ENCODE measurements at regions not wholly inside any gene's neighbourhood (a gene's known extent, or its start where the extent isn't known, plus 50 kb on each side); places are given as distances from the start of the nearest gene placed in this dataset.
"Not testable (repeated sequence)": the region's sequence is repeated elsewhere in the genome, so short reads cannot be mapped to it uniquely, and the experiment has no call there.

GRCh38 chr2:140178234-140178633 lies 1398.0 kb upstream of the NXPH2 start:
- DNase-seq, result no peak

- DNase-seq, result no peak
These were observed 1396.9 kb upstream of the NXPH2 start for GRCh38 chr2:140177086-140177485.

DNA sequence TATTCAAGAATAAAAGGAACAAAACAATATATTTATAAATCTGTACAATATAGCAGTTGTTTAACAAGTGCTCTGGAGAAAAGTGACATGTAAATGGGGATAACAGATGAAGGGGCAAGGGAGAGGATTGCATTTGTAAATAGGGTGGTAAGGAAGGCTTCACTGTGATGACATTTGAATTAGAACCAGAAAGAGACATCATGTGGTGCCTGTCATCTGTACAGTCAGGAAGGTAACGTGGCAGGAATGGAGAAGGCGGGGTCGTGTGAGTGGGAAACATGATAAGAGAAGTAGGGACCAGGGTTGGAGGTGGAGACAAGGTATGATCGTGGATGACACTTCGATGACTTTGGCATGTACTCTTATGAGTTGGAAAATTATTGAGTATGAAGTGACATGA lies 1393.6 kb upstream of the NXPH2 start:
- no peak for DNase-seq

GRCh38 chr2:140164449-140164848 lies 1384.3 kb upstream of the NXPH2 start:
- no peak for DNase-seq

GRCh38 chr2:140158259-140158658 lies 1378.1 kb upstream of the NXPH2 start:
- no peak for DNase-seq

DNA sequence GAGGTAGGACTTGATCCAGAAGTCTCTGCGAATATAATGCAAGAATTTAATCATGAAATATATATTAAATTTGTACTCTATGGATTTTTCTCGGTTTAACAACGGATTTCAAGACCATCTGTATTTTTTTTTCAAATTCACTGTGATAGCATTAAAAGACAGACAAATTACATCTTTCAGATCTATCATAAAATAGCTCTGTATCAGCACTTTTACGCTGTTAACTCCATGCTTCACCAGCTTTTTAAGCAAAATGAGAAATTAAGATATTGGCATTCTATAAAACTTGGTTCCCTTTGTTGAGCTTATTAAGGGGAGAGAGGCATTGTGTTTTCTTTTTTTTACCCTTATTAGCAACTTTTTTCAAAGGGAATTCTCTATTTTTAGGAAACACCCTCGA lies 1377.6 kb upstream of the NXPH2 start:
- DNase-seq, result no peak

GRCh38 chr2:140154706-140155105 lies 1374.5 kb upstream of the NXPH2 start:
- DNase-seq, result no peak

GRCh38 chr2:140154271-140154670 lies 1374.1 kb upstream of the NXPH2 start:
- no peak for DNase-seq

DNA sequence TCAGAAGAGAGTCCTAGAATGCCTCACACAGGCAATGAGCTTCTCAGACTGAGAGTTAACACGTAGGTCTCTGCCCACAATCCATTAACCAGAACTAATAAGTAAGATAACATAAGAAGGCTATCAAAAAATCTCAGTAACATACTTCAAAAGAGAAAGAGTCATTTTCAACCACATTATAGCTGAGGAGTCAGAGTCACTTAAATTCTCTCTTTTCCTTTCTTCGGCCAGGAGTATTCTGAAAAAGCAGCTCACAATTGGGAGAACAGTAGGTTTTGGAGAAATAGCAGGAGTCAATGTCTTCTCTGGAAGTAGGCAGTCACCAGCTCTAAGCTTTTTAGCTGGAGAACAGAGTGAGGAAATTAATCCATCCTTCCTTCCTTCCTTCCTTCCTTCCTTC lies 1364.4 kb upstream of the NXPH2 start:
- no peak for DNase-seq

DNA sequence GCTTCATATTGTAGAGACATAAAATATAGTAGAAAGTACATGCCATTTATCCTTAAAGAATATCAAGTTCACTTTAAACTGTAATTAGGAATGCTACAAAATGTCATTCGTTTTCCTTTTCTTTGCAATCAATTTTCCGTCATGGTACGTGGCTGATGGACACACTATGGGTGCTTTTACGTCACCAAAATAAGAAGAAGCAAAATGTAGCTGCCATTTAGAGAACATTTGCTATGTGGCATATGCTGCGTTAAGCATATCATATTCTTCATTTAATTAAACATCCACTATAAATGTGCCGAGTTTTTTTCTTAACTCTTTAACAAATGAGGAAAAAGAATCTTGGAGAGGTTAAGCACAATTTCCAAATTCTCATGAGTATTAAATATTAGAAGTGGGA lies 1358.5 kb upstream of the NXPH2 start:
- no peak for DNase-seq

GRCh38 chr2:140136861-140137260 lies 1356.7 kb upstream of the NXPH2 start:
- no peak for DNase-seq

DNA sequence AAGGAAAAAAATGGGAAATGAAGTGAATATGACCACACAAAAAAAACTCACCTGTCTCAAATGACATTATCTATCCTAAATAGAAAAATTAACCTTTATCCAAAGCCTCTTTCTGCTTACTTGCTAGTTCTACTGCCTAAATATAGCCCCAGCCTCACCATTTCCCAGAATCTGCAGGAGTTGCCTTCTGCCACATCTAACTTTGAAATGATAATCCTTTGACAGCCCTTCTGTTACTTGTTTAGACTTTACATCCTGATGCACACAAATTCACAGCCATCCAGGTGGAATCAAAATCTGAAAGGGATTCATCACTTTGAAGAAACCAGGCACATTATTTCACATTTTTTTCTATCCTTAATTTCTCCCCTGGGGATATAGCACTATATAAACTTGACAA lies 1356.2 kb upstream of the NXPH2 start:
- no peak for DNase-seq

DNA sequence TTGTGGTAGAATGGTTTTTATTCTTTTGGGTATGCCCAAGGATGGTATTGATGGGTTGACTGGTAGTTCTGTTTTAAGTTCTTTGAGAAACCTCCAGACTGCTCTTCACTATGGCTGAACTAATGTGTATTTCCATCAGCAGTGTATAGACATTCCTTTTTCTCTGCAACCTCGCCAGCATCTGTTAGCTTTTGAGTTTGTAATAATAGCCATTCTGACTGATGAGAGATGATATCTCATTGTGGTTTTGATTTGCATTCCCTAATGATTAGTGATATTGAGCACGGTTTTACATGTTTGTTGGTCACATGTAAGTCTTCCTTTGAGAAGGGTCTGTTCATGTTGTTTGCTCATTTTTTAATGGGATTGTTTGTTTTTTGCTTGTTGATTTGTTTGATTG lies 1348.7 kb upstream of the NXPH2 start:
- no peak for DNase-seq

- no peak for DNase-seq
These were observed 1341.8 kb upstream of the NXPH2 start for GRCh38 chr2:140122001-140122400.

DNA sequence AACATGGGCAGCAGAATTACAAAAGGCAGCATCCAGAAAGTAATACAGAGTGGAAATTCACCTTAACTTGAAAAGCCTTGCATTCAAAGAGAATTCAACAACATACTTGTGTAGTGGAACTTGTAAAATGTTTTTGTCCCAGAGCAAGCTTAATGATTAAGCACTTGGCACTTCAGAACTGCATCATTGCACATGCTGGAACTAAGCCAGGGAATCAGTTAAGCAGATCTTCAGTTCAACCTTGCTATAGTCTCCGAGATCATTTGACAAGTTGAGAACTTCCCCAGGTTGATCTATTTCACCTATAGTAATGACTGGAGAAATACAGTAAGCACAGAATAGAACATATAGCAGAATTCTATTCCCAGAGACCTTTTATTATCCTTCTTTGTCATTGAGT lies 1337.2 kb upstream of the NXPH2 start:
- DNase-seq, result no peak

DNA sequence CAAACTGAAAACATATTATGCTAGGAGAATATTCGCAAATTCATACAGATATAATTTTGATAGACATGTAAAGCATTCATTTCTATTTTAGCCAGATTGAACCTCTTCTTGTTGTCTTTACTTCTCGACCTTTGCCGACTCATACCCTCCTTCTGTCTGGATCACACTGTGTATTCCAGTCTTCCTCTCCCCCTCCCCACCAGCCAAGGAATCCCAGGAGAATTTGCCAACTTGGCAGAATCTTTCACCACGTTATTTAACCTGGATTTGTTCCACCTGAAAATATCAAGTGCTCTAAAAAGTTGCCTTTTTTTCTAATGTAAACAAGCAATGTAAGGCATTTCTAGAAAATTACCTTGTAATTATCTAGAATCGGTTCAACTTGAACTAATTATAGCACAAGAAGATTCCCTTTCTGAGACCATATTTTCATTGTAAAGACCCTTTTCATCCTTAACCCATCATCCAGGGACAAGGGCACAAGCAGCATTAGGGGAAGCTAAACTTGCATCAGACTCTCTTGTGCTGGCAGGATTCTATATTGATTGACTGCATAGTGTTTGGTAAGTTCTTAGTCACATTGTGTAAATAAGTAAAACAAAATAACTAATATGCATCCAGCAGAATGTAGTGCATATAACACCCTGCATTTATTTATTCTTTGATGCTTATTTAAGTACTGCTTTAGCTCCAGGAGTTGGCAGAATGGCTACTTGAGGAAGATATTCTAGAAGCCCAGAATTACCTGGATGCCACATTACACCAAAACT lies 1328.7 kb upstream of the NXPH2 start:
- DNase-seq, result no peak

DNA sequence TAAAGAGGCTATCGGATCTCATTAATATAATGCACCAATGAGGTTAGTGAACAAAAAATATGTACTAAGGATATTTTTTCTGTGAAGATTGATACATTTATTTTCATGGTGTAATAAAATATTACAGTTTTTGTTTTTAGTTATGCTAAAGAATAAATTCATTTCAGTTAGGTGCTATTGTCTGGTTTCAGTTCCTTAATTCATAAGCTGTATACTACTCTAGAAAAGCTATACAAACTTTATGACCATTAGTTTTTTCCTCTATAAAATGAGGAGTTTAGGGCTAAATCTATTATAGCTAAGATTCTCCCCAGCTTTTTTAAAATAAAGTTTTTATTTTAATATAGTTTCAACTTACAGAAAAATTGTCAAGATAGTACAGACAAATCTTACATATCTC lies 1311.7 kb upstream of the NXPH2 start:
- DNase-seq, result no peak

DNA sequence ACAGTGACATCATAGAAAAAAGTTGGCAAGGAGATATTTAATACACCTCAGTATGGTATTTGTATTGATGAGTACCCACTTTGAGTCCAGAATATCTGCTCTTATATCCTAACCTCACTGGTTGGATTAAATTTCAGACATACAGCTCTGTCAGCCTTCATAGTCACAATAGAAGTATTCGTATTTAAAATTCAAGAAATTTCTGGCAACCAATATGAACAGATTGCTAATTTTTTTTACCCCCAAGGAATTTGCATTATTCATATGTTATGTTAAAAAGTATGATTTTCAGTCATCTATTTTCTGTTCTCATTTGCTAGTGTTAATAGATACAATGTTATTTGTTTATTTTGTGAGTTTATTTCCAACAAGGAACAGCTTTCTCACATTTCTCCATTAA lies 1306.8 kb upstream of the NXPH2 start:
- no peak for DNase-seq

- no peak for DNase-seq
These were observed 1305.5 kb upstream of the NXPH2 start for GRCh38 chr2:140085674-140086073.

DNA sequence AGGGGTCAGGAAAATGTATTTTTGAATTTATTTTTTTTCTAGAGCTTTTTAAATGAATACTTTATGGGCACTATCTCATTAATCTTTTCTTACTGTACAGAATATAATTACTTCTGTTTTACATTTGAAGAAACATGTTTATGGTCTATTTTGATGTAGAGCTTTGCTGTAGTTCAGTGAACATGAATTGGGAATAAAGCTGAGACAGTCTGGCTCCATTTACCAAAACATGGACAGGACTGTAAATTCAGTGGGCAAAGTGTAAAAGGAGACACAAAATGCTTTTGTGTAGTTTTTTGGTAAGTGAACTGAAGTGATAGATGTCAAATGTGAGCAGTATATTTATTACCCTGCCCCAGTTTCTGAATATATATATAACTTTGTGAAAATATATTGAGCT lies 1298.8 kb upstream of the NXPH2 start:
- no peak for DNase-seq

DNA sequence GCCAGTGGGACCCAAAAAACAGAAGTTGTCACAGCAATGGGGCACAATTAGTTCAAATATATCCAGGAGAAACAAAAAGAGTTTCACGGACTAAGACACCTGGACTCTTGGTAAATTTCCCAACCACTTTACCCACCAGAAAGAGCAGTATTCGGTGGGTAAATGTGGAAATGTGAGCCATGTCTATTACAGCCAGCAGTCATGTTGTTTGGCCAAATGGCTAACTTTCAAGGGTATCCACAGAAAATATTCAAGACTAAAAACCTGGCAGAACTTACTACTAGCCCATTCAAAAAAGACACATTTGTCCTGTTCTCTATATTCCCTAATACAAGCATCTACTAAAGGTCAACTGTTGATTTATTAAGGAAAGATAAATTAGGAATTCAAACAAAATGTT lies 1296.0 kb upstream of the NXPH2 start:
- no peak for DNase-seq

DNA sequence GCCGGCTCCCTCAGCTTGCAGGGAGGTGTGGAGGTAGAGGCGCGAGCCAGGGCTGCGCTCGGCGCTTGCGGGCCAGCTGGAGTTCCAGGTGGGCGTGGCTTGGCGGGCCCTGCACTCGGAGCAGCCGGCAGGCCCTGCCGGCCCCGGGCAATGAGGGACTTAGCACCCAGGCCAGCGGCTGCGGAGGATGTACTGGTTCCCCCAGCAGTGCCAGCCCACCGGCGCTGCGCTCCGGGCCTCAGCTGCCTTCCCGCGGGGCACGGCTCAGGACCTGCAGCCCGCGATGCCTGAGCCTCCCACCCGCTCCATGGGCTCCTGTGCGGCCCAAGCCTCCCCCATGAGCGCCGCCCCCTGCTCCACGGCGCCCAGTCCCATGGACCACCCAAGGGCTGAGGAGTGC lies 1293.6 kb upstream of the NXPH2 start:
- not testable (repeated sequence) for DNase-seq

DNA sequence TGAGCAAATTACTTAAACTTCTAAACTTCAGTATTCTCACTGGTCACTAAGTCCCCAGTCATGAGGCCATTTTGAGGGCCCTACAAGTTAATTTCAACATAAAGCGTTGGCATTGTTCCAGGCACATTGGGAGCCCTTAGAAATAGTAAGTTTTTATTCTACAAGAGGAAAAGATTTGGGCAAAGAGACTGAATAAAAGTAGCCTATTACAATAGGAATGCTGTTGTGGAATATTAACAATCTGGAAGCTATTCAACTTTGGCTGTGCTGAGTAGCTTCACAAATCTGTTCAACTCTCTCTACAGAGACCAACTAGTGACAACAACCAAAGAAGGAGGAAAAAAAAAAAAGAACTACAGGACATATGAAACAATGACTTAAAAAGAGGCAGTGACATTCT lies 1287.5 kb upstream of the NXPH2 start:
- no peak for DNase-seq

GRCh38 chr2:140064243-140064642 lies 1284.1 kb upstream of the NXPH2 start:
- DNase-seq, result no peak

GRCh38 chr2:140063356-140063755 lies 1283.2 kb upstream of the NXPH2 start:
- no peak for DNase-seq

GRCh38 chr2:140061240-140061639 lies 1281.0 kb upstream of the NXPH2 start:
- no peak for DNase-seq

All from NCI-H748 treated with DMSO at 0.1 percent for 48 hours (cell line).